ENCODE measurements at regions not wholly inside any gene's neighbourhood (a gene's known extent, or its start where the extent isn't known, plus 50 kb on each side); places are given as distances from the start of the nearest gene placed in this dataset.

- TF ChIP-seq CTCF (conservative IDR thresholded peaks at IDR 0.05; ENCODE audit: low read depth, low read length) (no peak), EZH2 (IDR thresholded peaks at IDR 0.05; ENCODE audit: borderline replicate concordance, low read depth, low read length, poor library complexity, severe bottlenecking) (no peak)
Measured at GRCh38 chr19:28333909-28334308, 879.0 kb downstream of the UQCRFS1 start.
